GM12865 (cell line): ENCODE measurements at regions not wholly inside any gene's neighbourhood (a gene's known extent, or its start where the extent isn't known, plus 50 kb on each side); places are given as distances from the start of the nearest gene placed in this dataset.
A peak's percentile ranks its signal among the peaks of the same experiment; 100 is the strongest.

Source experiments
- DNase-seq: peaks from one replicate; pipeline ENCODE4 v3.0.0; 2010; ENCODE audit warnings: low read depth
- H3K4me3 ChIP-seq: 2 replicates; pipeline ENCODE4 v1.5.1; 2011; ENCODE audit warnings: mild to moderate bottlenecking, low read depth, low read length, control low read depth
- CTCF ChIP-seq: IDR thresholded peaks from 2 replicates; pipeline ENCODE4 v1.5.1; 2011; ENCODE audit warnings: low read length, control low read depth, low read depth, inconsistent platforms; ENCODE audit not compliant: insufficient read depth; ENCODE audit errors: missing control alignments

- TF ChIP-seq CTCF: no peak
- no peak for DNase-seq
- H3K4me3 ChIP-seq: no peak overlapping the region
Measured at GRCh38 chr16:48905632-48906505, 295.9 kb upstream of the N4BP1 start.

GRCh38 chr16:48904333-48904732 lies 294.4 kb upstream of the N4BP1 start:
- TF ChIP-seq CTCF: no peak
- no peak for DNase-seq

GRCh38 chr16:48903039-48903438 lies 293.1 kb upstream of the N4BP1 start:
- DNase-seq: no peak
- H3K4me3 ChIP-seq: no peak overlapping the region
- no peak for TF ChIP-seq CTCF

More at GRCh38 chr16:48904333-48904732, 294.4 kb upstream of the N4BP1 start:
- no peak overlapping the region for H3K4me3 ChIP-seq

- no peak for TF ChIP-seq CTCF
- no peak overlapping the region for H3K4me3 ChIP-seq
- peak; percentile 40 for DNase-seq
Measured at GRCh38 chr16:48901712-48902374, 291.9 kb upstream of the N4BP1 start.

DNA sequence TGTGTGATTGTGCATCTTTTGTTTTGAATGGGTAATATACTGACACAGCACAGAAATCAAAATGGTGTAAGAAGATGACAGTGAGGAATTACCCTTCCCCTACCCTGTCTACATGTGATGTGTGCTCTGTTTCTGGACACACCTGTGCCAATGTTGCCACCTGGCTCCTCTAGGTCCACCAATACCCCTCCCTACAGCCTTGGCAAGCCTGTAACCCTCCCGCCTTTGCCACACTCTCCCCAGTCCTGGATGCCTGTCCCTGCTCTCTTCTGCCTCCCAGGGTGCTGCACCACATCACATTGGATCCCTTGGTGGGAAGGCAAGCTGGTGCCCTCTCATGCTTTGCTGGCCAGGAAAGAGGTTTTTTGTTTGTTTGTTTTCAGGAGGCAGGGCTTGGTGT lies 289.5 kb upstream of the N4BP1 start:
- TF ChIP-seq CTCF: no peak
- DNase-seq: no peak
- no peak overlapping the region for H3K4me3 ChIP-seq

DNA sequence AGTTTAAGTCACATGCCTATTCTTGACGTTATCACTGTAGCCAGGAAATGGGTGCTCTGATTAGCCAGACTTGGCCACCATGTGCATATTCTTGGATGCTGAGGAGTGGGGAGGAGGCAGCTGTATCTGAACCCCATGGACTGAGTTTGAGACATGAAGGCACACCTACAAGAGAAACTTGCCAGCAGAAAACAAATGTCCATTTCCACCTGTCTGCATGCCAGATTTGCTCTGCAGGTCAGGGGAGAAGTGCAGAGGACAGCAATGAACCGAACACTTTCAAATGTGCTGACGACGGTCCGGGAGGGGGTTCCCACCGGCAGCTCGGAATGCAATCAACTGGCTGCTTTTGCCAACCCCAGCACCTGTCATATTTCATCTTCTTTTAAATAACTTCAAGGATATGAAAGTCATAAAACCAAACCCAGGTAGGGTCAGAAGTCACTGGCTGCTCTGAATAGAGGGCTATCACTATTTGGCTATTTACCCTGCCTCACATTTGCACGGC lies 287.8 kb upstream of the N4BP1 start:
- TF ChIP-seq CTCF: no peak
- H3K4me3 ChIP-seq: no peak overlapping the region
- DNase-seq: no peak

- H3K4me3 ChIP-seq: no peak overlapping the region
- TF ChIP-seq CTCF: no peak
Measured at GRCh38 chr16:48895142-48895541, 285.2 kb upstream of the N4BP1 start.

More at GRCh38 chr16:48895142-48895541, 285.2 kb upstream of the N4BP1 start:
- DNase-seq: no peak
